ENCODE measurements at regions not wholly inside any gene's neighbourhood (a gene's known extent, or its start where the extent isn't known, plus 50 kb on each side); places are given as distances from the start of the nearest gene placed in this dataset.

DNA sequence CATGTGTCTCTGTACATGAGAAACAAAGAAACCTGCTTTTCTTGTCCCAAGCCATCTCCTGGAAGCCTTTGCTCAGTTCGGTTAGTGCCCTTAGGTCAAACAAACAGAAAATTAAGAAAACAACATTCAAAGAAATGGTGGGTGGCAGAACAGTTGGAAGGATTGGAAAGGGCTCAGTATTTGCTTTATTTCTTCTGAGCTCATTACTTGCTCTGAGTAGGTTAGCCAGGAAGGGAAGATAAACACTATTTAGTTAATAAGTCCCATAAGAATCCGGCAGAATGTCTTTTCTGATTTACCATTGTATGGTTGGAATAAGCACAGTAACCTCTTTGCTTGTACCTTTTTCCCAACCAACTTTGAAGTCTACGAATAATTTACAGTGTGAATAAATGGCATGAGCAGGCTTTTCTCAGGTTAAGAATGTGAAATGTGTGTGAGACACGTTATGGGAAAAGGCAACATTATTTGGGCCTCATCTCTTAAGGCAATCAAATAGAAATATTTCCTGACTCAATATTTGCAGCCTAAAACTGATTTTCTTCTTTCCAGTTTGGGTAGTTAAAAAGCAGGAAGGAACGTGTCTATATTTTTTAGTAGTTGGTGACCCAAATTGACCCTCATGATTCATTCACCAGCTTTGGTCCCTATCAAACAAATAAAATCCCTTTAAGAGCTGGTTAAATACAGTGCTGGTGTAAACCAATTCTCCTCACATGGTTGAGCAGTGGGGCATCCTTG is 158.5 kb downstream of the DKK1 start:
- TF ChIP-seq, protein P1, sequence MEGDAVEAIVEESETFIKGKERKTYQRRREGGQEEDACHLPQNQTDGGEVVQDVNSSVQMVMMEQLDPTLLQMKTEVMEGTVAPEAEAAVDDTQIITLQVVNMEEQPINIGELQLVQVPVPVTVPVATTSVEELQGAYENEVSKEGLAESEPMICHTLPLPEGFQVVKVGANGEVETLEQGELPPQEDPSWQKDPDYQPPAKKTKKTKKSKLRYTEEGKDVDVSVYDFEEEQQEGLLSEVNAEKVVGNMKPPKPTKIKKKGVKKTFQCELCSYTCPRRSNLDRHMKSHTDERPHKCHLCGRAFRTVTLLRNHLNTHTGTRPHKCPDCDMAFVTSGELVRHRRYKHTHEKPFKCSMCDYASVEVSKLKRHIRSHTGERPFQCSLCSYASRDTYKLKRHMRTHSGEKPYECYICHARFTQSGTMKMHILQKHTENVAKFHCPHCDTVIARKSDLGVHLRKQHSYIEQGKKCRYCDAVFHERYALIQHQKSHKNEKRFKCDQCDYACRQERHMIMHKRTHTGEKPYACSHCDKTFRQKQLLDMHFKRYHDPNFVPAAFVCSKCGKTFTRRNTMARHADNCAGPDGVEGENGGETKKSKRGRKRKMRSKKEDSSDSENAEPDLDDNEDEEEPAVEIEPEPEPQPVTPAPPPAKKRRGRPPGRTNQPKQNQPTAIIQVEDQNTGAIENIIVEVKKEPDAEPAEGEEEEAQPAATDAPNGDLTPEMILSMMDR (IDR thresholded peaks at IDR 0.05; ENCODE audit: insufficient read depth, low read length, severe bottlenecking) = no peak
- DNase-seq (ENCODE audit: low read depth) = no peak
- no peak for FAIRE-seq
- Histone ChIP-seq H3K36me3 (ENCODE audit: control insufficient read depth, insufficient read depth, low read length) (no peaks in the 10 kb centered on the region), H3K4me3 (ENCODE audit: low read depth, low read length) (no peak overlapping the region), H3K27me3 (ENCODE audit: control insufficient read depth, insufficient read depth, low read length) (no peaks in the 10 kb centered on the region)

DNA sequence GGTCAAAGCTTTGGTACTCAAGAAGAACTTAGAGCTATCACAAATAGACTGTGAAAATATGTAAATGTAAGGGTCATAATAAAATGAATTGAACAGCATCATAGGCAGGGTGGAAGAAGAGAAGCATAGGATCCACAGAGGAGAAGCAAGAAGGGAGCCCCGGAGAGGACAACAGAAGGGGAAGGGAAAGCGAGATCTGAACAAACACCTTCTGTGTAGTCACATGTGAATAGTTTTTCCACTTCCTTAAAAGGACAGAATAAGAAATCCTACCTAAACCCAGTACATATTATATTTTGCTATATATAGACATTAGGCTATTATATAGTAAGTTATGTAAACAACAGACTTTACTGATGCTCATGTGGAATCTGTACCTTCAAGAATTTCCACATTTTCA is 160.2 kb downstream of the DKK1 start:
- DNase-seq (ENCODE audit: low read depth) (no peak), FAIRE-seq (no peak)
- H3K36me3 ChIP-seq (ENCODE audit: control insufficient read depth, insufficient read depth, low read length) = no peaks in the 10 kb centered on the region
- TF ChIP-seq, protein P1 (IDR thresholded peaks at IDR 0.05; ENCODE audit: insufficient read depth, low read length, severe bottlenecking) = no peak
- H3K27me3 ChIP-seq (ENCODE audit: control insufficient read depth, insufficient read depth, low read length) = no peaks in the 10 kb centered on the region
- H3K4me3 ChIP-seq (ENCODE audit: low read depth, low read length) = no peak overlapping the region

DNA sequence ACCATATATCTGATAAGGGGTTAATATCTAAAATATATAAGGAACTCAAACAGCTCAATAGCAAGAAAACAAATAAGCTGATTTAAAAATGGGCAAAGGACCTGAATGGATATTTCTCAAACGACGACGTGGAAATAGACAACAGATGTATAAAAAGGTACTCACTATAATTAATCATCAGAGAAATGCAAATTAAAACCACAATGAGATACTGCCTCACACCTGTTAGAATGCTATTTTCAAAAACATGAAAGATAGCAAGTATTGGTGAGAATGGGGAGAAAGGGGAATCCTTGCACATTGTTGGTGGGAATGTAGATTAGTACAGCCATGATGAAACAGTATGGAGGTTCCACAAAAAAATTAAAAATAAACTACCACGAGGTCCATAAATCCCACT is 163.2 kb downstream of the DKK1 start:
- Histone ChIP-seq H3K36me3 (ENCODE audit: control insufficient read depth, insufficient read depth, low read length) (no peaks in the 10 kb centered on the region), H3K27me3 (ENCODE audit: control insufficient read depth, insufficient read depth, low read length) (no peaks in the 10 kb centered on the region), H3K4me3 (ENCODE audit: low read depth, low read length) (no peak overlapping the region)
- FAIRE-seq (no peak), DNase-seq (ENCODE audit: low read depth) (no peak)
- TF ChIP-seq, protein P1 (IDR thresholded peaks at IDR 0.05; ENCODE audit: insufficient read depth, low read length, severe bottlenecking) = no peak

DNA sequence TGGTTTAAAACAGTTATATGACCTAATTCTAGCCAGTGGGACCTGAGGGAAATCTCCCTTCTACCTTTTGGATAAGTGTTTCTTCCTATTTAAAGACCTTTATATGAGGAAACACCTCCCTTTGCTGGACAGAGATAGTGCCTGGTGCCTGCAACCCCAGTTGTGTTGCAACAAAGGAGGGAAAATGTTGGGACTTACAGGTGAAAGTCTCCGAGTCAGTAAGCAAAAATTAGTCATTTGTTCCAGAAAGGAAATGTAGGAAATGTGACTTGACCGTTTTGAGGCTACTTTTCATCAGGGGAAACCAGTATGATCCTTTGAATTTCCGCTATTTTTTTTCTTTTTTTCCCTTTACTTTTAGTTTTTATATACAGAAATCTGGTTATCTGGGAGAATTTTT is 165.5 kb downstream of the DKK1 start:
- Histone ChIP-seq H3K4me3 (ENCODE audit: low read depth, low read length) (no peak overlapping the region), H3K36me3 (ENCODE audit: control insufficient read depth, insufficient read depth, low read length) (no peaks in the 10 kb centered on the region), H3K27me3 (ENCODE audit: control insufficient read depth, insufficient read depth, low read length) (no peaks in the 10 kb centered on the region)
- TF ChIP-seq, protein P1 (IDR thresholded peaks at IDR 0.05; ENCODE audit: insufficient read depth, low read length, severe bottlenecking) = no peak
- DNase-seq (ENCODE audit: low read depth) (peak; percentile 31), FAIRE-seq (no peak)

DNA sequence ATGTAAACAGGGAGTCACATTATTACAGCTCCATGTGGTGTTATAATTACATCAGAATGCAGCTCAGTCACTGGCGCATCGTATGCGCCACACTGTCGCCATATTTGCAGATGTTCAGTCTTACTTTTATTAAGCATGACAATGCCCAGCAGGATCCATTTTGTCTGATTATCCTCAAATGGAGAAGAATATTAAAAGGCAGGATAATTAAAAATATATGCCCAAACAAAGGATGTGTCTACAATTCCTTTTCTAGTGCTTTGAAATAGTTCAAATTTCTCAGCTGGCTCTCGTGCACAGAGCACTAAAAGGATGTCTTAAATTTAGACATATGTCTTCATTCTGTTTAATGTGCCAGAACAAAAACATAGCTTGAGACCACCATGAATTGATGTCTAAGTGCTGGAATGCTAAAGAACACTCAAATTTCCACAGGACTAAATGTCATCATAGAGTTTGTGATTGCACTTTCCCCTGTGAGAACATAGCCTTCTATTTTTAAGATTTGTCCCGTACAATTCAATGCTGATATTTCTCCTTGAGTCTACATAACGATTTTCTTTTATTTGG is 168.0 kb downstream of the DKK1 start:
- no peaks in the 10 kb centered on the region for H3K36me3 ChIP-seq (ENCODE audit: control insufficient read depth, insufficient read depth, low read length)
- H3K27me3 ChIP-seq (ENCODE audit: control insufficient read depth, insufficient read depth, low read length) = no peaks in the 10 kb centered on the region
- TF ChIP-seq, protein P1 (IDR thresholded peaks at IDR 0.05; ENCODE audit: insufficient read depth, low read length, severe bottlenecking) = no peak
- FAIRE-seq = no peak
- no peak for DNase-seq (ENCODE audit: low read depth)
- no peak overlapping the region for H3K4me3 ChIP-seq (ENCODE audit: low read depth, low read length)

All from bronchial epithelial cell (primary cell).